ENCODE measurements at regions not wholly inside any gene's neighbourhood (a gene's known extent, or its start where the extent isn't known, plus 50 kb on each side); places are given as distances from the start of the nearest gene placed in this dataset.

DNA sequence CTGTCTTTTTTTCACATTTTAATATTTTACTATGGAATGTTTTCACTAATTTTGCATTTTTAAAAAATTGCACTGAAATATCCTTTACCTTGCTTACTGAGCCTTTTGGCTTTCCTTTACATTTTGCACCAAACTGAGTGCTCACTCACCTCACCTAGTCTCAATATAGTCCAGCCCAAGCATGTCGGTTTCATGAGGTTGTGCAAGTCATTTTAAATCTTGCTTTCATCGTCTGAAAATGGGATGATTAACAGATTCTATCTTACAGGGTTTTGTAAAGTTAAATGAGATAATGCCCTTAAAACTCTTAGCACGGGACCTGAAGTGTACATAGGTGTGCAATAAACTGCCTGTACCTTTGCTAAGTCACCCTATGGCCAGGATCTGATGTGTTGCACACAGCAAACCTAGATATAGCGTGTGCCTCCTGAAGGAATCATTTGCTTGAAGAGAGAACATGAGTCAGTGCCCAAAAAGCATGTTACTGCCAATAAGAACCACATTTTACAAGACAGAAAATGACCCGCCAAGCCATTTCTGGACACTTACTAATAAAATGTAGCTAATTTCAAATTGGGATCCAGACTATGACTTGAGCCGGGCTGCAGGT lies 199.8 kb downstream of the JCAD start:
- H3K4me1 ChIP-seq (ENCODE audit: control insufficient read depth, insufficient read depth, low read length), result 0 out of 2 replicates have a peak, but pooled peaks cover 2% of the 10 kb centered on the region
- POLR2A ChIA-PET, result no interaction called here
- no peak overlapping the region for H3K27ac ChIP-seq (ENCODE audit: extremely low read depth, low read depth, low read length)

DNA sequence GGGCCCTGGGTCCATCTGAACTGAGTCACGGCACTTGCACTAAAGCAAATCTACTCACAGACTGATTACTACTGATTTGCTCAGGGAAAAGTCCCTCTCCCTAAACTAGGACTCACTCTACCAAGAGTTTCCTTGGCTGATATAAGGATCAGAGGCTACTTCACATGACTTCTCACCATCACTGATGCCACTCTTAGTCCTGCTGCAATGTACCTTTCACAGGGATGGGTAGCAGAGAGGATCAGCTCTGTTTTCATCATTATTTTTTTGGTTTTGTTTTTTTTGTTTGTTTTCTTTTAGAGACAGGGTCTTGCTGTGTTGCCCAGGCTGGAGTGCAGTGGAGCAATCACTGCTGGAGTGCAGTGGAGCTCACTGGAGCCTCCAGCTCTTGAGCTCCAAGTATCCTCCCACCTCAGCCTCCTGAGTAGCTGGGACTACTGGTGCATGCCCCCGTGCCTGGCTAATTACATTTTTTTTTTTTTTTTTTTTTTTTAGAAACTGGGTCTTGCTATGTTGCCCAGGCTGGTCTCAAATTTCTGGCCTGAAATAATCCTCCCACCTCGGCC lies 200.6 kb downstream of the JCAD start:
- no peak overlapping the region for H3K27ac ChIP-seq (ENCODE audit: extremely low read depth, low read depth, low read length)
- ChIA-PET POLR2A (interaction anchor here (0.7 kb wide), 1 partner anchor 140 kb away, joined by 3 read pairs; no protein-coding TSS in a partner anchor), CTCF (interaction anchor here (0.6 to 2.4 kb wide), 16 partner anchors 9 to 346 kb away, joined by 3 to 15 read pairs (median 4); no protein-coding TSS in a partner anchor)
- TF ChIP-seq, protein P1, sequence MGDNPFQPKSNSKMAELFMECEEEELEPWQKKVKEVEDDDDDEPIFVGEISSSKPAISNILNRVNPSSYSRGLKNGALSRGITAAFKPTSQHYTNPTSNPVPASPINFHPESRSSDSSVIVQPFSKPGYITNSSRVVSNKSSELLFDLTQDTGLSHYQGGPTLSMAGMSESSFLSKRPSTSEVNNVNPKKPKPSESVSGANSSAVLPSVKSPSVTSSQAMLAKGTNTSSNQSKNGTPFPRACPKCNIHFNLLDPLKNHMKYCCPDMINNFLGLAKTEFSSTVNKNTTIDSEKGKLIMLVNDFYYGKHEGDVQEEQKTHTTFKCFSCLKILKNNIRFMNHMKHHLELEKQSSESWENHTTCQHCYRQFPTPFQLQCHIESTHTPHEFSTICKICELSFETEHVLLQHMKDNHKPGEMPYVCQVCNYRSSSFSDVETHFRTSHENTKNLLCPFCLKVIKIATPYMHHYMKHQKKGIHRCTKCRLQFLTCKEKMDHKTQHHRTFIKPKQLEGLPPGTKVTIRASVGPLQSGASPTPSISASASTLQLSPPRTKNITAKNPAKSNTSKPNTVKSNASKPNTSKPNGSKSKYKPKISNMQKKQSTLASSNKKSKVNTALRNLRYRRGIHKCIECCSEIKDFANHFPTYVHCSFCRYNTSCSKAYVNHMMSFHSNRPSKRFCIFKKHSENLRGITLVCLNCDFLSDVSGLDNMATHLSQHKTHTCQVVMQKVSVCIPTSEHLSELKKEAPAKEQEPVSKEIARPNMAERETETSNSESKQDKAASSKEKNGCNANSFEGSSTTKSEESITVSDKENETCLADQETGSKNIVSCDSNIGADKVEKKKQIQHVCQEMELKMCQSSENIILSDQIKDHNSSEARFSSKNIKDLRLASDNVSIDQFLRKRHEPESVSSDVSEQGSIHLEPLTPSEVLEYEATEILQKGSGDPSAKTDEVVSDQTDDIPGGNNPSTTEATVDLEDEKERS (tag by site-specific recombination; IDR thresholded peaks at IDR 0.05), result no peak
- TF ChIP-seq, protein P2, sequence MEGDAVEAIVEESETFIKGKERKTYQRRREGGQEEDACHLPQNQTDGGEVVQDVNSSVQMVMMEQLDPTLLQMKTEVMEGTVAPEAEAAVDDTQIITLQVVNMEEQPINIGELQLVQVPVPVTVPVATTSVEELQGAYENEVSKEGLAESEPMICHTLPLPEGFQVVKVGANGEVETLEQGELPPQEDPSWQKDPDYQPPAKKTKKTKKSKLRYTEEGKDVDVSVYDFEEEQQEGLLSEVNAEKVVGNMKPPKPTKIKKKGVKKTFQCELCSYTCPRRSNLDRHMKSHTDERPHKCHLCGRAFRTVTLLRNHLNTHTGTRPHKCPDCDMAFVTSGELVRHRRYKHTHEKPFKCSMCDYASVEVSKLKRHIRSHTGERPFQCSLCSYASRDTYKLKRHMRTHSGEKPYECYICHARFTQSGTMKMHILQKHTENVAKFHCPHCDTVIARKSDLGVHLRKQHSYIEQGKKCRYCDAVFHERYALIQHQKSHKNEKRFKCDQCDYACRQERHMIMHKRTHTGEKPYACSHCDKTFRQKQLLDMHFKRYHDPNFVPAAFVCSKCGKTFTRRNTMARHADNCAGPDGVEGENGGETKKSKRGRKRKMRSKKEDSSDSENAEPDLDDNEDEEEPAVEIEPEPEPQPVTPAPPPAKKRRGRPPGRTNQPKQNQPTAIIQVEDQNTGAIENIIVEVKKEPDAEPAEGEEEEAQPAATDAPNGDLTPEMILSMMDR (tag by site-specific recombination; IDR thresholded peaks at IDR 0.05), result no peak
- TF ChIP-seq ZSCAN30 (tag by site-specific recombination; IDR thresholded peaks at IDR 0.05) (no peak), ZFP37 (tag by site-specific recombination; IDR thresholded peaks at IDR 0.05) (no peak), ZFHX2 (tag by site-specific recombination; conservative IDR thresholded peaks at IDR 0.05) (no peak), ZNF112 (tag by site-specific recombination; IDR thresholded peaks at IDR 0.05) (no peak), ZNF140 (tag by site-specific recombination; IDR thresholded peaks at IDR 0.05) (no peak), ZNF121 (tag by site-specific recombination; IDR thresholded peaks at IDR 0.05) (peak; percentile 97), ZNF529 (tag by site-specific recombination; IDR thresholded peaks at IDR 0.05; ENCODE audit: insufficient replicate concordance) (no peak), ZSCAN16 (tag by site-specific recombination; IDR thresholded peaks at IDR 0.05) (no peak), KLF1 (tag by site-specific recombination; IDR thresholded peaks at IDR 0.05) (no peak), GFI1B (tag by site-specific recombination; IDR thresholded peaks at IDR 0.05) (no peak)

More for the DNA sequence above, 199.8 kb downstream of the JCAD start:
- Histone ChIP-seq H3K4me3 (ENCODE audit: low read depth, low read length) (no peak overlapping the region), H3K9me3 (ENCODE audit: control insufficient read depth, insufficient read depth, low read depth, low read length) (no peaks in the 10 kb centered on the region), H3K36me3 (ENCODE audit: control insufficient read depth in 2 of 2, insufficient read depth in 1 of 2, low read length in 2 of 2) (no peaks in the 10 kb centered on the region)
- CTCF ChIA-PET, result interaction anchor here (0.6 to 2.4 kb wide), 7 partner anchors 10 to 697 kb away, joined by 3 to 15 read pairs (median 4); no protein-coding TSS in a partner anchor
- no peak for TF ChIP-seq ZNF600 (tag by site-specific recombination; IDR thresholded peaks at IDR 0.05)
- no peak for TF ChIP-seq ZNF354C (tag by site-specific recombination; IDR thresholded peaks at IDR 0.05; ENCODE audit: borderline replicate concordance, low read depth)
- no peak for TF ChIP-seq GLIS2 (tag by site-specific recombination; IDR thresholded peaks at IDR 0.05)
- TF ChIP-seq ZNF664 (tag by site-specific recombination; IDR thresholded peaks at IDR 0.05), result no peak
- TF ChIP-seq ZFP41 (tag by site-specific recombination; IDR thresholded peaks at IDR 0.05; ENCODE audit: borderline replicate concordance), result no peak
- TF ChIP-seq ZNF596 (tag by site-specific recombination; IDR thresholded peaks at IDR 0.05), result no peak
- TF ChIP-seq ZNF529 (tag by site-specific recombination; IDR thresholded peaks at IDR 0.05; ENCODE audit: insufficient replicate concordance), result no peak
- TF ChIP-seq RBAK (tag by site-specific recombination; IDR thresholded peaks at IDR 0.05), result no peak
- TF ChIP-seq, protein P3, sequence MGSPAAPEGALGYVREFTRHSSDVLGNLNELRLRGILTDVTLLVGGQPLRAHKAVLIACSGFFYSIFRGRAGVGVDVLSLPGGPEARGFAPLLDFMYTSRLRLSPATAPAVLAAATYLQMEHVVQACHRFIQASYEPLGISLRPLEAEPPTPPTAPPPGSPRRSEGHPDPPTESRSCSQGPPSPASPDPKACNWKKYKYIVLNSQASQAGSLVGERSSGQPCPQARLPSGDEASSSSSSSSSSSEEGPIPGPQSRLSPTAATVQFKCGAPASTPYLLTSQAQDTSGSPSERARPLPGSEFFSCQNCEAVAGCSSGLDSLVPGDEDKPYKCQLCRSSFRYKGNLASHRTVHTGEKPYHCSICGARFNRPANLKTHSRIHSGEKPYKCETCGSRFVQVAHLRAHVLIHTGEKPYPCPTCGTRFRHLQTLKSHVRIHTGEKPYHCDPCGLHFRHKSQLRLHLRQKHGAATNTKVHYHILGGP (tag by site-specific recombination; IDR thresholded peaks at IDR 0.05), result no peak
- no peak for TF ChIP-seq ZNF16 (tag by site-specific recombination; IDR thresholded peaks at IDR 0.05; ENCODE audit: low read depth)
- TF ChIP-seq, protein P2 (tag by site-specific recombination; IDR thresholded peaks at IDR 0.05), result no peak
- TF ChIP-seq ZSCAN30 (tag by site-specific recombination; IDR thresholded peaks at IDR 0.05), result no peak
- TF ChIP-seq, protein P4, sequence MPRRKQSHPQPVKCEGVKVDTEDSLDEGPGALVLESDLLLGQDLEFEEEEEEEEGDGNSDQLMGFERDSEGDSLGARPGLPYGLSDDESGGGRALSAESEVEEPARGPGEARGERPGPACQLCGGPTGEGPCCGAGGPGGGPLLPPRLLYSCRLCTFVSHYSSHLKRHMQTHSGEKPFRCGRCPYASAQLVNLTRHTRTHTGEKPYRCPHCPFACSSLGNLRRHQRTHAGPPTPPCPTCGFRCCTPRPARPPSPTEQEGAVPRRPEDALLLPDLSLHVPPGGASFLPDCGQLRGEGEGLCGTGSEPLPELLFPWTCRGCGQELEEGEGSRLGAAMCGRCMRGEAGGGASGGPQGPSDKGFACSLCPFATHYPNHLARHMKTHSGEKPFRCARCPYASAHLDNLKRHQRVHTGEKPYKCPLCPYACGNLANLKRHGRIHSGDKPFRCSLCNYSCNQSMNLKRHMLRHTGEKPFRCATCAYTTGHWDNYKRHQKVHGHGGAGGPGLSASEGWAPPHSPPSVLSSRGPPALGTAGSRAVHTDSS (tag by site-specific recombination; IDR thresholded peaks at IDR 0.05), result no peak
- no peak for TF ChIP-seq TRIM28 (IDR thresholded peaks at IDR 0.05; ENCODE audit: borderline replicate concordance, low read length)
- TF ChIP-seq, protein P5, sequence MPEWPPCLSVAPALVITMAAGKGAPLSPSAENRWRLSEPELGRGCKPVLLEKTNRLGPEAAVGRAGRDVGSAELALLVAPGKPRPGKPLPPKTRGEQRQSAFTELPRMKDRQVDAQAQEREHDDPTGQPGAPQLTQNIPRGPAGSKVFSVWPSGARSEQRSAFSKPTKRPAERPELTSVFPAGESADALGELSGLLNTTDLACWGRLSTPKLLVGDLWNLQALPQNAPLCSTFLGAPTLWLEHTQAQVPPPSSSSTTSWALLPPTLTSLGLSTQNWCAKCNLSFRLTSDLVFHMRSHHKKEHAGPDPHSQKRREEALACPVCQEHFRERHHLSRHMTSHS (tag by site-specific recombination; IDR thresholded peaks at IDR 0.05), result no peak
- TF ChIP-seq ZNF174 (tag by site-specific recombination; IDR thresholded peaks at IDR 0.05), result no peak
- TF ChIP-seq PRDM1 (tag by site-specific recombination; IDR thresholded peaks at IDR 0.05), result no peak
- TF ChIP-seq ZNF654 (tag by site-specific recombination; IDR thresholded peaks at IDR 0.05; ENCODE audit: low read depth), result no peak
- TF ChIP-seq ZNF660 (tag by site-specific recombination; IDR thresholded peaks at IDR 0.05), result no peak

More for the DNA sequence above, 200.6 kb downstream of the JCAD start:
- Histone ChIP-seq H3K4me1 (ENCODE audit: control insufficient read depth, insufficient read depth, low read length) (0 out of 2 replicates have a peak, but pooled peaks cover 2% of the 10 kb centered on the region), H3K9me3 (ENCODE audit: control insufficient read depth, insufficient read depth, low read depth, low read length) (no peaks in the 10 kb centered on the region), H3K4me3 (ENCODE audit: low read depth, low read length) (no peak overlapping the region), H3K36me3 (ENCODE audit: control insufficient read depth in 2 of 2, insufficient read depth in 1 of 2, low read length in 2 of 2) (no peaks in the 10 kb centered on the region)
